ENCODE measurements at regions not wholly inside any gene's neighbourhood (a gene's known extent, or its start where the extent isn't known, plus 50 kb on each side); places are given as distances from the start of the nearest gene placed in this dataset.

- DNase-seq: peak; percentile 89
Measured at GRCh38 chrX:40175511-40176350, 78.0 kb upstream of the BCOR start.

- peak; percentile 55 for DNase-seq
Measured at GRCh38 chrX:40174854-40175510, 77.2 kb upstream of the BCOR start.

- peak; percentile 70 for DNase-seq
Measured at GRCh38 chrX:40174001-40174853, 76.5 kb upstream of the BCOR start.

GRCh38 chrX:40173143-40174000 lies 75.6 kb upstream of the BCOR start:
- no peak for DNase-seq

- DNase-seq: peak; percentile 64
Measured at GRCh38 chrX:40172401-40173142, 74.8 kb upstream of the BCOR start.

- peak; percentile 69 for DNase-seq
Measured at GRCh38 chrX:40171513-40172400, 74.0 kb upstream of the BCOR start.

- peak; percentile 45 for DNase-seq
Measured at GRCh38 chrX:40170830-40171512, 73.2 kb upstream of the BCOR start.

- DNase-seq: peak; percentile 85
Measured at GRCh38 chrX:40169193-40170101, 71.7 kb upstream of the BCOR start.

- no peak for DNase-seq
Measured at GRCh38 chrX:40168480-40169011, 70.8 kb upstream of the BCOR start.

GRCh38 chrX:40167850-40168479 lies 70.2 kb upstream of the BCOR start:
- peak; percentile 62 for DNase-seq

GRCh38 chrX:40167233-40167849 lies 69.6 kb upstream of the BCOR start:
- DNase-seq: no peak

- no peak for DNase-seq
Measured at GRCh38 chrX:40166582-40166981, 68.8 kb upstream of the BCOR start.

- DNase-seq: no peak
Measured at GRCh38 chrX:40165861-40166260, 68.1 kb upstream of the BCOR start.

GRCh38 chrX:40165206-40165605 lies 67.4 kb upstream of the BCOR start:
- no peak for DNase-seq

GRCh38 chrX:40164751-40165150 lies 67.0 kb upstream of the BCOR start:
- DNase-seq: no peak

- peak; percentile 58 for DNase-seq
Measured at GRCh38 chrX:40158036-40158706, 60.4 kb upstream of the BCOR start.

All from CD4-positive, alpha-beta T cell treated with Interleukin-17A for 4 hours (primary cell).